ENCODE measurements at regions not wholly inside any gene's neighbourhood (a gene's known extent, or its start where the extent isn't known, plus 50 kb on each side); places are given as distances from the start of the nearest gene placed in this dataset.
"Not testable (repeated sequence)": the region's sequence is repeated elsewhere in the genome, so short reads cannot be mapped to it uniquely, and the experiment has no call there.

GRCh38 chrX:139475432-139475831 is 55.1 kb upstream of the F9 start:
- DNase-seq (ENCODE audit: low read depth): no peak

- DNase-seq (ENCODE audit: low read depth): not testable (repeated sequence)
Measured at GRCh38 chrX:139461945-139462344, 68.6 kb upstream of the F9 start.

- DNase-seq (ENCODE audit: low read depth): no peak
Measured at GRCh38 chrX:139454743-139455142, 75.8 kb upstream of the F9 start.

- peak; percentile 15 for DNase-seq (ENCODE audit: low read depth)
Measured at GRCh38 chrX:139448996-139449395, 81.5 kb upstream of the F9 start.

GRCh38 chrX:139446832-139447231 is 83.7 kb upstream of the F9 start:
- DNase-seq (ENCODE audit: low read depth): no peak

- peak; percentile 49 for DNase-seq (ENCODE audit: low read depth)
Measured at GRCh38 chrX:139429913-139430312, 100.6 kb upstream of the F9 start.

GRCh38 chrX:139423186-139423585 is 107.4 kb upstream of the F9 start:
- peak; percentile 62 for DNase-seq (ENCODE audit: low read depth)

GRCh38 chrX:139398258-139398657 is 132.3 kb upstream of the F9 start:
- DNase-seq (ENCODE audit: low read depth): not testable (repeated sequence)

- DNase-seq (ENCODE audit: low read depth): peak; percentile 41
Measured at GRCh38 chrX:139388254-139388653, 142.3 kb upstream of the F9 start.

- no peak for DNase-seq (ENCODE audit: low read depth)
Measured at GRCh38 chrX:139382529-139382928, 148.0 kb upstream of the F9 start.

- not testable (repeated sequence) for DNase-seq (ENCODE audit: low read depth)
Measured at GRCh38 chrX:139376547-139376946, 154.0 kb upstream of the F9 start.

- DNase-seq (ENCODE audit: low read depth): no peak
Measured at GRCh38 chrX:139360356-139360755, 170.2 kb upstream of the F9 start.

- DNase-seq (ENCODE audit: low read depth): not testable (repeated sequence)
Measured at GRCh38 chrX:139342594-139342991, 187.9 kb upstream of the F9 start.

GRCh38 chrX:139341855-139342593 is 188.5 kb upstream of the F9 start:
- DNase-seq (ENCODE audit: low read depth): not testable (repeated sequence)

GRCh38 chrX:139332441-139332840 is 198.1 kb upstream of the F9 start:
- peak; percentile 1 for DNase-seq (ENCODE audit: low read depth)

- no peak for DNase-seq (ENCODE audit: low read depth)
Measured at GRCh38 chrX:139327355-139327754, 203.2 kb upstream of the F9 start.

GRCh38 chrX:139324756-139325155 is 205.8 kb upstream of the F9 start:
- DNase-seq (ENCODE audit: low read depth): no peak

GRCh38 chrX:139320661-139321354 is 209.7 kb upstream of the F9 start:
- DNase-seq (ENCODE audit: low read depth): not testable (repeated sequence)

GRCh38 chrX:139306675-139307074 is 223.9 kb upstream of the F9 start:
- DNase-seq (ENCODE audit: low read depth): not testable (repeated sequence)

GRCh38 chrX:139304471-139304870 is 226.1 kb upstream of the F9 start:
- DNase-seq (ENCODE audit: low read depth): peak; percentile 69

- DNase-seq (ENCODE audit: low read depth): peak; percentile 50
Measured at GRCh38 chrX:139299309-139299708, 231.2 kb upstream of the F9 start.

- DNase-seq (ENCODE audit: low read depth): peak; percentile 51
Measured at GRCh38 chrX:139298437-139298836, 232.1 kb upstream of the F9 start.

- peak; percentile 79 for DNase-seq (ENCODE audit: low read depth)
Measured at GRCh38 chrX:139297638-139298037, 232.9 kb upstream of the F9 start.

Data from myocyte (in vitro differentiated cells).